ENCODE measurements at regions not wholly inside any gene's neighbourhood (a gene's known extent, or its start where the extent isn't known, plus 50 kb on each side); places are given as distances from the start of the nearest gene placed in this dataset.
"Not testable (repeated sequence)": the region's sequence is repeated elsewhere in the genome, so short reads cannot be mapped to it uniquely, and the experiment has no call there.

DNA sequence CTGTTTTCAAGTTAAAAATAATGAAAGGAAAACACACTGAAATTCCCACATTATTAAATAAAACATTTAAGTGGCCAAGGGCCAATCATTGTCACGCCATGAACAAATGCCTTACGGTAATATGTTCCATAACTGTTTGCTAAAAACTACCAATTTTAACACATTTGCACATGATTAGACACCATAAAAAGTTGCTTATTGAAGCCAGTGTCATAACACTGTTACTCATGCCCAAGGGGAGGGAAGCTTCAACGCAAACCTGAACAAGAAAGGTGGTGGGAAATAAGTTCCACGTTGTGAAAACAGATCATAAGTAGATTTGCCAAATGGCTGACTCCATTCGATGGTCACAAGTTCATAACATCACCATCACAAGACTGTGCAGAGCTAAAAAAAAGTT lies 739.3 kb upstream of the FAM241A start:
- no peak for DNase-seq (ENCODE audit: low spot score)

DNA sequence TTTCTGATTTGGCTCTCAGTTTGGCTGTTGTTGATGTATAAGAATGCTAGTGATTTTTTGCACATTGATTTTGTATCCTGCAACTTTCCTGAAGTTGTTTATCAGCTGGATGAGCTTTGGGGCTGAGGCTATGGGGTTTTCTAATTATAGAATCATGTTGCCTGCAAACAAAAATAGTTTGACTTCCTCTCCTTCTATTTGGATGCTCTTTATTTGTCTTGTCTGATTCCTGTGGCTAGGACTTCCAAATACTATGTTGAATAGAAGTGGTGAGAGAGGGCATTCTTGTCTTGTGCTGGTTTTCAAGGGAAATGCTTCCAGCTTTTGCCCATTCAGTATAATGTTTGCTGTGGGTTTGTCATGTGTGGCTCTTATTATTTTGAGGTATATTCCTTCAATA lies 734.7 kb upstream of the FAM241A start:
- no peak for DNase-seq (ENCODE audit: low spot score)

DNA sequence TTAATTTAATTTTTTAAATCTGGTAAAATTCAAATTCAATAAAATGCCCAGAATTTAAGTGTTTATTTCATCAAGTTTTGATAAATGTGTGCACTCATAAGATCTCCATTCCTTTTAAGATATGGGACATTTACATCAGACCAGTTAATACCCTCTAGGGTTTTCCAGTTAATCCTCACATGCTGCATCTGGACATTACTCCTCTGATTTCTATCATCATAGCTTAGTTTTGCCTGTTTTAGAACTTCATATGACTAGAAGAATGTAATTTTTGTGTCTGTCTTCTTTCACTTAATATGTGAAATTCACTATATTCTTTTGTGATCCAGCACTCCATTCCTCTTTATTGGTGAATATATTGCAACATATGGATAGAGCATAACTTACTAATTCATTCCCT lies 727.7 kb upstream of the FAM241A start:
- DNase-seq (ENCODE audit: low spot score), result no peak

DNA sequence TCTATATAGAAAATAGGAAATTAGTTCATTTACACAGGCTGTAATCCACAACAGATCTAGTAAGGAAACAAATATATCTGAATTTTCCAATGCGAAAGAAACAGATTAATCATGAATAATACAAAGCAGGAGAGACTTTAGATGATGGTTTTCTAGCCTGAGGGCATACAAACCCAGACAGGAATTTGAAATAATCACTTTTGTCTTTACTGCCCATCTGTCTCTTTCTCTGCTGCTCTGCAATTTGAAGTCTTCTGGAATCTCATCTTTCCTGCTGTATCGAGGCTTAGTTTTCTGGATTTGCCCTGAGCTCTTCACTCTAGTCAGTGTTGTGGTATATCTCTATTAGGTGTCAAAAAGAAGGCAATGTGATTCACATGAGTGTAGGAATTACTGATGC lies 711.8 kb upstream of the FAM241A start:
- DNase-seq (ENCODE audit: low spot score), result no peak

DNA sequence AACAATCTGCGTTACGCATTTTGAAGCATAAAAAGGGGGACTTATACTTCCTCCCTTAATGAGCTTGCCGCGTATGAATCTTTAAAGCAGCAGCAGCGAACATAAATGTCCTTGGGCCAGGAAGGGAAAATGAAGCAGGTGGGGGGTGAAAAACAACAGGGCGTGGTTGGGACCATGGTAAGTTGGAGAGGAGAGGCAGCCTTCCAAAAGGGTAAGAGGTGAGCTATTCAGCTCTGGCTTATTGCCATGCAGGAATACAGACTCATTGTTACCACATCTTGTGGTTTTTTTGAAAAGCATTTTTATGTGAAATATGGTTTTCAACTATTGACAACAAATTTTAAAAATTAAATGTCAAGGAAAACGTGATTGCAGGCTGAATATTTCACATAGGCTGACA lies 710.7 kb upstream of the FAM241A start:
- DNase-seq (ENCODE audit: low spot score), result no peak

DNA sequence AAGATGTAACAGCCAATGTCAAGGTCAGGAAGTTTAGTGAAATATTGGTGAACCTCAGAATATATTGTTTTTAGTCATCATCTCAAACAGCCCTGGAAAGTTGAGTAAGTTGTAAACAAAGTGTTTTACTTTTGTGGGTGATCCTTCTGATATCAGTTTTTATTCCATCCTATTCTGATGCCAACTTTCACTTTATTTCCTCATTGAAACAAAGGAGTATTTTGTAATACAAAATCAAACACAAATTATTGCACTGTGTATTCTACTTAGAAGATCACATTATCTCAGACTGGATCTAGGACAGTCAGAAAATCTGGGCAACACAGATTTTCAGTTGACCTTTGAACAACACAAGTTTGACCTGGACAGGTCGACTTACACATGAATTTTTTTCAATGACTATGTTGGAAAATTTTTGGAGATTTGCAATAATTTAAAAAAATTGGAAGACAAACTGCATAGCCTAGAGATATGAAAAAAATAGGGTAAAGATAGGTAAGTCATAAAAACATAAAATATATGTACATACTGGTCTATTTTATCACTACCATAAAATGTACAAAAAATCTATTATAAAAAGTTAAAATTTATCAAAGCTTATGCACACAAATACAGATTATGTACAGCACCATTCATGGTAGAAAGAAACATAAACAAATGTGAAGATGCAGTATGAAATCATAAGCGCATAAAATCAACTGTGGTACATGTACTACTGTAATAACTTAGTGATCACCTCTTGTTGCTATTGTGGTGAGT lies 709.1 kb upstream of the FAM241A start:
- DNase-seq (ENCODE audit: low spot score), result no peak

DNA sequence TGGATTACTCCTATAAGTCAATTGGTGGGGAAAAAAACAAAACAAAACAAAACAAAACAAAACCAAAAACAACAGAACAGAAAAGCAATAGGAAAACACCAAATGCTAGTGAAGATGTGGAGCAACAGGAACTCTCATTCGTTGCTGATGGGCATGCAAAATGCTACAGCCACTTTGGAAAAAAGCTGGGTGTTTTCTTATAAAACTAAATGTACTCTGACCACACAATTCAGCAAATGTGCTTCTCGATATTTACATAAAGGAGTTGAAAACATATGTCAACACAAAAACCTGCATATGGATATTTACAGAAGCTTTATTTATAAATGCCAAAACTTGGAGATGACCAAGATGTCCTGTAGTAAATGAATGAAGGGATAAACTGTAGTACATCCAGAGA lies 703.6 kb upstream of the FAM241A start:
- no peak for DNase-seq (ENCODE audit: low spot score)

DNA sequence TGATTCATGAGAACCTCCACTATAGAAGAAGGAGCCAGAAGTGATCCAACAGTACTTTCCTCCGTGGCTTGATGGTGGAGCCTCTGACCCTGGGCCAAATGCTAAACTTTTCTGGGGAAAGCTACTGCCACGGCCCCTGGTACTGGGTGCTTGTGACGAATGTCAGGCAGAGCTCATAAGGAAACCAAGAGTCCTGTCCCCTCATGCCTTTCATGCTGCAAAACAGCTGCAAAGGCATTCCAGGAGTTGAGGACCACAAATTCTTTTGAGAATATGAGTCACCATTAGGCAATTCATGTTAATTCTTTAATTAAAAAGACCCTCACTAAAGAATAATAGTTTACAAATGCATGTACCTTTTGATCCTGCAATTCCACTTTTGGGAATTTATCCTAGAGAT lies 700.4 kb upstream of the FAM241A start:
- not testable (repeated sequence) for DNase-seq (ENCODE audit: low spot score)

DNA sequence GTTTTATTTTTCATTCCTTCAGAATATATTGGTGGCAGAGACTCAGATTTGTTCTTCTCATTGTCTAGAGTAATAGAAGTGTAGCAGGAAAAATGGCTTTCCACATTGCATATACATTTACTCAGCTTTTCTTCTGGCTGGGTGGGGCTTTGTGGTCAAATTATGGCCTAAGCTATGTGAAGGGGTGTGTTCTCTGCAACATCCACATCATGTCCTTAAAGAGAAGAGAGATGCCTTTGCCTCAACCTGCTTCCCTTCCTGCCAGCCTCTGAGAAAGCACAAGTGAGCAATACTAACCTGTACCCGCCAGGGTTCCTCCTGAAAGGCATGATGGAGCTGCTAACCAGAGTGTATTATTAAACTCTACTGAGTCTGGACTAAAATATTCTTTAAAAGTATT lies 695.6 kb upstream of the FAM241A start:
- no peak for DNase-seq (ENCODE audit: low spot score)

DNA sequence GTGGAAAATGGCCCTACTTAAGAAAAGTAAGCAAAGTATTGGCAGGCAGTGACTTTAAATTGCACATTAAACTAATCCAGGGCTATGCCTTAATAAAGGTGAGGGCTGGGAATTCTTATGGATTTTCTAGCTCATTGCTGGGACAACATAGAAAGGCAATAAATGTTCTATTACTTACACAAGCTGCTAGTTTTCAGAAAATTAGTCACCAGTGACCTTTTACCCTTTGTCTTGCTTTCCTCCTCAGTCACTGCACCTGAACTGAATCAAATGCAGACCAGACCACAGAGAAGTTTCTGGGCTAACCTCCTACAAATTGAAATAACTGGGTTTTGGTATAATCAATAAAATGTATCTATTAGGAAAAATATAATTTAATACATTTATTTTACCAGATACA lies 694.4 kb upstream of the FAM241A start:
- no peak for DNase-seq (ENCODE audit: low spot score)

DNA sequence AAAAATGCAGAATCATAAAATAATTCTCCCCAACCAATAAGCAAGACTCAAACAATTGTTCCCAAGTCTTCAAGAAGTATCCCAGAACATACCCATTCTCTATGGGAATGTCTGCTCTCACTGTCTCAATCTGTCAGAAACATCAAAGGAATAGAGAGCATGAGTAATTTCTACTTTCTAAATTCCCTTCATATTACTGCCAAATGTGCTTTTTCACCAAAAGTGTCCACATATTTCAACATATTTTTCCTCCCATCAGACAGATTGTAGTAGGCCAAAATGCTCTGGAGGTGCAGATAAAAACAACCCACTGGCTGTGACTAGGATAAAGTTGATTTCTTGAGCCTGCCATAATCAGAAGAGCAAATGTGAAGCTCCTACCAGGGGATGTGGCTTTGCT lies 692.0 kb upstream of the FAM241A start:
- no peak for DNase-seq (ENCODE audit: low spot score)

DNA sequence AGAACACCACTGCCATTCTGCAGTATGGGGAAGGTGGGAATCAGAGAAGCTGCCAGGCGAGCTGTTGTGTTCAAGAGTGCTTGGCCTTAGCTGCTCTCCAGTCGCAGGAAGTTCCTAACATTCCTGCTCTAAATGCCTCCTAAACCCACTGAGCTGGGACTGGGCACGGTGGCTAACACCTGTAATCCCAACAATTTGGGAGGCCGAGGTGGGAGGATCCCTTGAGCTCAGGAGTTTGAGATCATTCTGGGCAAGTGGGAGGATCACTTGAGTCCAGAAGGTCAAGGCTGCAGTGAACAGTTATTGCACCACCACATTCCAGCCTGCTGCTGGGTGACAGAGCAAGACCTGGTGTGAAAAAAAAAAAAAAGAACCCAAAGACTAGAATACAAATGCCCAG lies 690.3 kb upstream of the FAM241A start:
- DNase-seq (ENCODE audit: low spot score), result no peak

DNA sequence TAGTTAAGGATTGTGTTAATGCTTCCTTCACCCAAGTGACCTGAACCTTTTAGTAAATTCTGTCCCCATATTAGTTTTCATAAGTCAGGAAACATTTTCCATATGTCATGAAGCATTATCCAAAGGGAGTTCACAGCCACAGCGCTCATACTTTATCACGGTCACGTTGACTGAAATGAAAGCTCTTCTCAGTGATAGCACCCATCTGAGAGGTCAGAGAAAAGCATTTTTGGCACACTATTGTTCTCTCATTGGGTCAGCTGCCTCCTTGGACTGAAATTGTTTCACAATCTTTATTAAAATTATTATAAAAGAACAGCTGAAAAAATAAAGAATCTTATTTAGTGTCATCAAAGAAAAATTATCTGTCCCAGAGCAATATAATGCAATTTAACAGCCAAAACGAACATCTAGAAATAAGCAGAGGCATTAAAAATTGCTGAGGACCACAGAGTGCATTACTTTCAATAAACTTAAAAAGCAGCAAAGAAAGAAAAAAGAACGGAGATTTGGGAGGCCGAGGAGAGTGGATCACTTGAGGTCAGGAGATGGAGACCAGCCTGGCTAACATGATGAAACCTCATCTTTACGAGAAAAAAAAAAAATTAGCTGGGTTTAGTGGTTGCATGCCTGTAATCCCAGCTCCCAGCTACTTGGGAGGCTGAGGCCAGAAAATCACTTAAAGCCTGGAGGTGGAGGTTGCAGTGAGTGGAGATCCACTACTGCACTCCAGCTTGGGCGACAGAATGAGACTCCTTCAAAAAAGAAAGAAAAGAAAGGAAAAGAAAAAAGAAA lies 680.8 kb upstream of the FAM241A start:
- DNase-seq (ENCODE audit: low spot score), result no peak

DNA sequence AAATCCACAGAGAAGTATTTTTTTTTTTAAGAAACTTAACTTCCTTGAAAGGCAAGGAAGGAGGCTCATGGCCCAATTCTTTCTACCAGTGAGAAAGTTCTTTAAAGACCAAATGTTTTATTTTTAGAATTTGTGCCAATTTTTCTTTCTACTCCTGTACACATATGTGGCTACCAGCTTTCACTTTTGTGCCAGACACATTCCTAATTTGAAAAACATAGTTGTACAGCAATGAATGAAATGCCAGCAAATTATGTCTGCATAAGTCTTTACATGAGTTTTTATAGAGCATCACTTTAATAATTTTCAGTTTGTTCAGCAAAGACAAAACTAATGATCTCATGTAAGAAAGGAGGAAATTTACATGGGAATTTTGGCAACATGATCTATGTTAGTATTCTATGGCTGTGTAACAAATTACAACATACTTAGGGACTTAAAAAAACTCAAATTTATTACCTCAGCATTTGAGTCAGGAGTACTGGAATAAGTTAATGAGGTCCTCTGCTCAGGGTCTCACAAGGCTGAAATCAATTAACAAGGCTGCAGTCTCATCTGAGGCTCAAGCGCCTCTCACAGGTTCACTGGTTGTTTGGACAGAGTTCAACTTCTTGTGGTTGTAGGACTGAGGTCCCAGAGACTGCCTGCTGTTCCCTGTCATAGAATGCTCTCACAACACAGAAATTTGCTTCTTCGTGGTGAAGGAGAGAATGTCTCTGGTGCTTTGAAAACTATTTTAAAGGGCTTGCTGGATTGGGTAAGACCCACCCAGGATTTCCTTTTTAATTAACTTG lies 678.2 kb upstream of the FAM241A start:
- DNase-seq (ENCODE audit: low spot score), result no peak

DNA sequence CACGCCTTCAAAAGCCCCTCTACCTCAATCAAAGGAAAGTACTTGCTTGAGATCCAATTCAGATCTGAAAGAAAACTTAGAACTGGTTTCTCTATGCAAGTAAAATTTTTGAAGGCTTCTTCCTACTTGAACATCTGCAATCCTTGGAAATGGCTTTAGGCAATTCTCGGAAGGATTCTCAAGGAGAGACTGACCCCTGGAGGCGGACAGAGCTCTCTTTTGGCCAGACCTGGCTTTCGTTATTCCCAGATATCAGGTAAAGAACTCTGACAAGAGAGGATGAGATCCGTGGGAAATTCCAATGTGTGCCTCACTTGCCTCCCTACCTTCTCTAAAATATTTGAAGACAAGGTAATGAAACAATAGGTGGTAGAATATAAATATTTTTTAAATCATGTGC lies 670.3 kb upstream of the FAM241A start:
- no peak for DNase-seq (ENCODE audit: low spot score)

DNA sequence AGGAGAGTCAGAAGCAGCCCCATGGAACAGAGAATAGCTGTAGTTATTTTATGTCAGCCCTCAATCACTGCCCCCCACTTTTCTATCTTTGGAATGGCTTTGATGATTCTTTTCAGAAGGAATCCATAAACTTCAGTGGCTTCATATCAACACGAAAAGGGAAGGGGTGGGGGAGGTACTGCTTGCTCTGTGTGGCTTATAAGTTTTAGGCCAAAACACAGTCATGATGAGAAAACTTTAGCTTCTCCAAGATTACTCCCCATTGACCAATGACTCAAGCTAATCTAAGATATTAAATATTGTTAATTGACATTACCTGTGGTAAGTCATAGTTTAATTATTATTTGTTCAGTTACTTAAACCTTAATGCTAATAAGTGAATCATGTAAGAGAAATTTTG lies 669.6 kb upstream of the FAM241A start:
- DNase-seq (ENCODE audit: low spot score), result no peak

DNA sequence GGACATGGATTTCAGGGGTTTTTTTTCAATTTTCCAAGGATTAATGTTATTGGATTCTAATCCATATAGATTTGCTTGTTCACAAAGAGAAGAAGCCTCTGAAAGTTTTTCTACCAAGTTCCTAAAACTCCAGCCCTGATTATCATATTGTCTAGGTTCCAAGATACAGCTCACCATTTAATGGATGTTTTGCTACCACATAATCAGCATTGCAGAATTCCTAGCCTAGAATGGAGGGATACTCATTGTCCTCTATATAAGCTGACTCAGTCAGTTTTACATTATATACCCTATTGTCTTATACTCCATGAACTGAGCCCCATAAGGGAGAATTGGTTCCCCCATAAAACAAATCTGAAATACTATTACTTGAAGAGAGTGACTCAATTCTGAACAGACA lies 664.7 kb upstream of the FAM241A start:
- no peak for DNase-seq (ENCODE audit: low spot score)

DNA sequence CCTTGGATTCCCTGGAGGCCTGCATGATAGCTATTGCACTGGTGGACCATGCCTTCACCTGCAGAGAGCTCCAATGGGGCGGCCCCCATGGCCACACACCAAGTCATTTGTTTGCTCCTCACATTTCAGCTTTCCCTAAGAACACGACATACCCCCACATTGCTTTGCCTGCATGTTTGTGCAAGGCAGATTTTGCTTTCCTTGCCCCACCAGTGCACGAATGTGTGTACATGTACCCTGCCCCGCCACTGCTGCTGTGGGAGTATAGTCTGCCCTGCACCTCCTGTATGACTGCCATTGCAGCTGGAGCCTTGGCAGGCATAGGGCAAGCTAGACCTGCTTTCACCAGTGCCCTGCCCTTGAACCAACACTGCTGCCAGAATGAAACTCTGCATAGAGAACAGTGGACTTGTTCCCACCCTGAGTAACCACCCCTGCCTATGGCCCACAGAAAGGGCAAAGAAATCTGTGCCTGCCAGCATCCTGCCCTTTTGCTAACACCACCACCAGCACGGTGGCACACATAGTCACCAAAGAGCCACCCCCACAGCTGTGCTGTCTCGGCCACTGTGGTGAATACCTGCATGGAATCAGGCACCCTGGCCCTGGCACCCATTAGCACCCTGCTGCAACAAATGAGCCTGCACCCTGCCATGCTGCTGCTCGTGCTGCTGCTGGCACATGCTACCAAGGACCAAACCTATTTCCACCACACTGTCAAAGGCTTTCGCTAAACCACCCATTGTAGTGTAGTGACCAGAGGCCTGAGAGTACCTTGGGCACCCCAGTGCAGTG lies 661.7 kb upstream of the FAM241A start:
- DNase-seq (ENCODE audit: low spot score), result no peak

DNA sequence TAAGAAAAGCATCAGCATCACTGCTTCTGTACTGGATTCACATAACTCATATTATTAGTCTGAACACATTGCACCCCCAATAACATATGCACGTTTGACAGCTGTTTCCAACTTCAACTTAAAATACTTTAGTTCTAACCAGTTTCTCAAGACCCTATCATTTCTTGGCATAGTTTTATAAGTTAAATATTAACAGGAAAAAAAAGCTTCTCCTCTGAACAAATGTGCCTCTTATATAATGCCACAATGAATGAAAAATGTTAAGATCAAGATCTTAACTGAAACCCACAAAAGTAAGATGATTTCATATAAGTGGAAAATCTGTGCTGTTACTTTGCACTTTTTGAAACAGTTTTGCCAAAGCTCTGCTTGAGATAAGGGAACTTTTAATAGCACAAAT lies 652.8 kb upstream of the FAM241A start:
- no peak for DNase-seq (ENCODE audit: low spot score)

DNA sequence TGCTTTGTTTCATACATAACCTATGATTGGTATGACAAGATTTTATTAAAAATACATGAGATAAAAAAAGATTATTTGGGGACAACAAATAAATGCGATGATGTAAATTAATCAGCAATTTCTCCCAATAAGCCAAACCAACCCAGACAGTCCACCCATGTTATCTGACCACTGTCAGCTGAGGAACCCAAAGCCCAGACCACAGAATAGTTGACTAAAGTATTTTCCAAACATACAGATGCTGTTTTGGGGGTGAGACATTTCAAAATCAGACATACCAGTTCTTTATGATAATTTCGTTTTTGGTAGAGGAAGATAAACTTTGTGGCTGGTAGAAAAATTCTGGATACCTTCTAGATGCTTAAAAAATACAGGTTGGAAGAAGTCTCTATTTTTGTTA lies 650.8 kb upstream of the FAM241A start:
- DNase-seq (ENCODE audit: low spot score), result no peak

DNA sequence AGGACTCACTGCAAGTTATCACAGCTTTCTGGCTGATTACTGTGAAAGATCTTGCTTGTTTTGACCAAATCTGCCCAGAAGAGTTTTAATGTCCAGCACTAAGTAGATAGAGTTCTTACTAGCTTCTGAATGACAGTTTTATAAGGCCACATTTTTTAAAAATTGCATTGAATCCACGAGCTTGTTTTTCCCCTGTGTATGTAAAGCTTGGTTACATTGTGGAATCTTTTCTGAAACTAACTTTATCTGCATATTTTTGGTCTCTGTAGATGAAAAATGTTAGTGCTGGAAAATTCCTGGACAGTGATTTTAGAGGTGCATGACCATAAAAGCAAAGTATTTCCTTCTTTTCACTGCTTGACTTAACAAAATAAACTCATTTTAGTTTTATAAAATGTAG lies 650.3 kb upstream of the FAM241A start:
- DNase-seq (ENCODE audit: low spot score), result no peak

DNA sequence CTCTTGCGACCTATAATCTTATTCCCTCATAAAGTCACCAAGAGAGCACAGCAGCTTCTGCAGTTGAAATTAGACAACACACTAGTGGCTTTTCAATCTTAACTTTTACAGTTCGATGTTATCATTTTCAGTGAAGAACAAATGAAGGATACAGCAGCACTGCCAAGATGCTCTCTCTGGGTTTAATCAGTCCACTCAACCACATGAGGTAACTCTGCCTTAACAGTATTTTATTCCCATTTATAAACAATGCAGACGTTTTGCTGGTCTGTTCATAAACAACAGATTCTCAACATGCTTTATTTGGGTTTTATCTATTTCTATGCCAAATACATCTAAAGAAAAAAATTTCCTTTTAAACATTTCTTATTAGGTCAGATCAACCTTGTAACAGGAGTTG lies 646.0 kb upstream of the FAM241A start:
- no peak for DNase-seq (ENCODE audit: low spot score)

Data from RKO (cell line).